ENCODE measurements at regions not wholly inside any gene's neighbourhood (a gene's known extent, or its start where the extent isn't known, plus 50 kb on each side); places are given as distances from the start of the nearest gene placed in this dataset.

DNA sequence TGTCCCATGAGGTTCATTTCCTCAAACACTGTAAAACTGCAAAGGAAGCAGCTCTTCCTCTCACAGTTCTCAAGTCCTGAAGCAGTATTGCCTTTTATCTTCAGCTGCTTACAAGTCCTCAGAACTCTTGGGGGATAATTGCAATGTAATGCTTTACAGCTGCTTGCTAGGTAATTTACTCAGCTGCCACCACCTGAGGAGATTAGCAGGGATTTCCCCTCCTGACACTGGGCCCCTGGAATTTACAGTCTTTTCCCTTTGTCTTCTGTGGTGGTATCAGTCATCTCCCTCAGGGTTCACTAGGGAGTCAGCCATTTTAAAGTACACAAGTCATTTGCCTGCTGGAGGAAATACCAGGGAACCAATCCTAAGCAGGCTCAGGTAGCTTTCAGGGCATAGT, 754.3 kb upstream of the GRAMD2B start:
- TF ChIP-seq, protein P1, sequence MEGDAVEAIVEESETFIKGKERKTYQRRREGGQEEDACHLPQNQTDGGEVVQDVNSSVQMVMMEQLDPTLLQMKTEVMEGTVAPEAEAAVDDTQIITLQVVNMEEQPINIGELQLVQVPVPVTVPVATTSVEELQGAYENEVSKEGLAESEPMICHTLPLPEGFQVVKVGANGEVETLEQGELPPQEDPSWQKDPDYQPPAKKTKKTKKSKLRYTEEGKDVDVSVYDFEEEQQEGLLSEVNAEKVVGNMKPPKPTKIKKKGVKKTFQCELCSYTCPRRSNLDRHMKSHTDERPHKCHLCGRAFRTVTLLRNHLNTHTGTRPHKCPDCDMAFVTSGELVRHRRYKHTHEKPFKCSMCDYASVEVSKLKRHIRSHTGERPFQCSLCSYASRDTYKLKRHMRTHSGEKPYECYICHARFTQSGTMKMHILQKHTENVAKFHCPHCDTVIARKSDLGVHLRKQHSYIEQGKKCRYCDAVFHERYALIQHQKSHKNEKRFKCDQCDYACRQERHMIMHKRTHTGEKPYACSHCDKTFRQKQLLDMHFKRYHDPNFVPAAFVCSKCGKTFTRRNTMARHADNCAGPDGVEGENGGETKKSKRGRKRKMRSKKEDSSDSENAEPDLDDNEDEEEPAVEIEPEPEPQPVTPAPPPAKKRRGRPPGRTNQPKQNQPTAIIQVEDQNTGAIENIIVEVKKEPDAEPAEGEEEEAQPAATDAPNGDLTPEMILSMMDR (IDR thresholded peaks at IDR 0.05): no peak
- TF ChIP-seq POLR2A (IDR thresholded peaks at IDR 0.05; ENCODE audit: low read depth) (no peak), EP300 (IDR thresholded peaks at IDR 0.05) (no peak)

Data from esophagus muscularis mucosa (tissue), 4 donors.